ENCODE measurements at regions not wholly inside any gene's neighbourhood (a gene's known extent, or its start where the extent isn't known, plus 50 kb on each side); places are given as distances from the start of the nearest gene placed in this dataset.
A peak's percentile ranks its signal among the peaks of the same experiment; 100 is the strongest.

GRCh38 chr1:29719253-29719652 is 482.9 kb downstream of the PTPRU start:
- DNase-seq (ENCODE audit: low spot score) = no peak
- H3K27ac Mint-ChIP-seq (ENCODE audit: unreplicated experiment) = no peak overlapping the region
- H3K36me3 Mint-ChIP-seq (ENCODE audit: low read depth) = peaks cover 1% of the 10 kb centered on the region
- H3K4me1 Mint-ChIP-seq (ENCODE audit: low read depth) = no peaks in the 10 kb centered on the region
- H3K4me3 Mint-ChIP-seq (ENCODE audit: unreplicated experiment) = no peak overlapping the region
- peaks cover 50% of the 10 kb centered on the region for H3K9me3 Mint-ChIP-seq (ENCODE audit: low read depth)
- TF ChIP-seq CTCF (IDR thresholded peaks at IDR 0.05) = no peak
- peaks cover 11% of the 10 kb centered on the region for H3K27me3 Mint-ChIP-seq (ENCODE audit: low read depth)

- no peak overlapping the region for H3K4me3 Mint-ChIP-seq (ENCODE audit: unreplicated experiment)
- peaks cover 1% of the 10 kb centered on the region for H3K36me3 Mint-ChIP-seq (ENCODE audit: low read depth)
- no peaks in the 10 kb centered on the region for H3K4me1 Mint-ChIP-seq (ENCODE audit: low read depth)
- no peak for TF ChIP-seq CTCF (IDR thresholded peaks at IDR 0.05)
- no peak overlapping the region for H3K27ac Mint-ChIP-seq (ENCODE audit: unreplicated experiment)
- H3K9me3 Mint-ChIP-seq (ENCODE audit: low read depth) = peaks cover 48% of the 10 kb centered on the region
- DNase-seq (ENCODE audit: low spot score) = no peak
- H3K27me3 Mint-ChIP-seq (ENCODE audit: low read depth) = peaks cover 11% of the 10 kb centered on the region
These were observed 482.5 kb downstream of the PTPRU start for GRCh38 chr1:29718791-29719190.

- Mint-ChIP-seq H3K27me3 (ENCODE audit: low read depth) (peaks cover 11% of the 10 kb centered on the region), H3K27ac (ENCODE audit: unreplicated experiment) (no peak overlapping the region), H3K4me3 (ENCODE audit: unreplicated experiment) (no peak overlapping the region), H3K4me1 (ENCODE audit: low read depth) (peaks cover 6% of the 10 kb centered on the region), H3K9me3 (ENCODE audit: low read depth) (peaks cover 35% of the 10 kb centered on the region), H3K36me3 (ENCODE audit: low read depth) (peaks cover 1% of the 10 kb centered on the region)
- DNase-seq (ENCODE audit: low spot score) = no peak
- no peak for TF ChIP-seq CTCF (IDR thresholded peaks at IDR 0.05)
These were observed 480.0 kb downstream of the PTPRU start for GRCh38 chr1:29716306-29716705.

GRCh38 chr1:29713857-29714256 is 477.5 kb downstream of the PTPRU start:
- H3K27me3 Mint-ChIP-seq (ENCODE audit: low read depth) = peaks cover 2% of the 10 kb centered on the region
- DNase-seq (ENCODE audit: low spot score) = no peak

GRCh38 chr1:29712801-29713200 is 476.5 kb downstream of the PTPRU start:
- Mint-ChIP-seq H3K36me3 (ENCODE audit: low read depth) (no peaks in the 10 kb centered on the region), H3K4me1 (ENCODE audit: low read depth) (peaks cover 31% of the 10 kb centered on the region), H3K9me3 (ENCODE audit: low read depth) (peaks cover 15% of the 10 kb centered on the region), H3K4me3 (ENCODE audit: unreplicated experiment) (no peak overlapping the region), H3K27ac (ENCODE audit: unreplicated experiment) (no peak overlapping the region), H3K27me3 (ENCODE audit: low read depth) (peaks cover 2% of the 10 kb centered on the region)
- TF ChIP-seq CTCF (IDR thresholded peaks at IDR 0.05) = no peak
- no peak for DNase-seq (ENCODE audit: low spot score)

More at GRCh38 chr1:29713857-29714256, 477.5 kb downstream of the PTPRU start:
- Mint-ChIP-seq H3K36me3 (ENCODE audit: low read depth) (no peaks in the 10 kb centered on the region), H3K4me1 (ENCODE audit: low read depth) (peaks cover 21% of the 10 kb centered on the region), H3K4me3 (ENCODE audit: unreplicated experiment) (no peak overlapping the region), H3K9me3 (ENCODE audit: low read depth) (peaks cover 22% of the 10 kb centered on the region), H3K27ac (ENCODE audit: unreplicated experiment) (no peak overlapping the region)
- TF ChIP-seq CTCF (IDR thresholded peaks at IDR 0.05) = peak; percentile 69
